ENCODE measurements at regions not wholly inside any gene's neighbourhood (a gene's known extent, or its start where the extent isn't known, plus 50 kb on each side); places are given as distances from the start of the nearest gene placed in this dataset.
"Not testable (repeated sequence)": the region's sequence is repeated elsewhere in the genome, so short reads cannot be mapped to it uniquely, and the experiment has no call there.

DNA sequence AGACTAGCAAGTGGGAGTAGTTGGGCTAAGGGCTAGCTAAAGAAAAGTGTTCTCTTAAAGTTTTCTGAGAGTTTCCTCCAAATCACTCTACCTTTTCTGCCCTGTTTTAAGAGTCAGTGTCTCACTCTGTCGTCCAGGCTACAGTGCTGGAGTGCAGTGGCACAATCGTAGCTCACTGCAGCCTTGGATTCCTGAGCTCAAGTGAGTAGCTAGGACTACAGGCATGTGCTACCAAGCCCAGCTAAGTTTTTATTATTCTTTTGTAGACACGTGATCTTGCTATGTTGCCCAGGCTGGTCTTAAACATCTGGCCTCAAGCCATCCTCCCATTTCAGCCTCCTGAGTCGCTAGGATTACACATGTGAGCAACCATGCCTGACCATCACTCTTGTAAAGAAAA, 378.9 kb downstream of the CAAP1 start:
- TF ChIP-seq, protein P1, sequence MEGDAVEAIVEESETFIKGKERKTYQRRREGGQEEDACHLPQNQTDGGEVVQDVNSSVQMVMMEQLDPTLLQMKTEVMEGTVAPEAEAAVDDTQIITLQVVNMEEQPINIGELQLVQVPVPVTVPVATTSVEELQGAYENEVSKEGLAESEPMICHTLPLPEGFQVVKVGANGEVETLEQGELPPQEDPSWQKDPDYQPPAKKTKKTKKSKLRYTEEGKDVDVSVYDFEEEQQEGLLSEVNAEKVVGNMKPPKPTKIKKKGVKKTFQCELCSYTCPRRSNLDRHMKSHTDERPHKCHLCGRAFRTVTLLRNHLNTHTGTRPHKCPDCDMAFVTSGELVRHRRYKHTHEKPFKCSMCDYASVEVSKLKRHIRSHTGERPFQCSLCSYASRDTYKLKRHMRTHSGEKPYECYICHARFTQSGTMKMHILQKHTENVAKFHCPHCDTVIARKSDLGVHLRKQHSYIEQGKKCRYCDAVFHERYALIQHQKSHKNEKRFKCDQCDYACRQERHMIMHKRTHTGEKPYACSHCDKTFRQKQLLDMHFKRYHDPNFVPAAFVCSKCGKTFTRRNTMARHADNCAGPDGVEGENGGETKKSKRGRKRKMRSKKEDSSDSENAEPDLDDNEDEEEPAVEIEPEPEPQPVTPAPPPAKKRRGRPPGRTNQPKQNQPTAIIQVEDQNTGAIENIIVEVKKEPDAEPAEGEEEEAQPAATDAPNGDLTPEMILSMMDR (IDR thresholded peaks at IDR 0.05; ENCODE audit: control insufficient read depth, insufficient read depth, low read depth, low read length, missing control alignments), result no peak

DNA sequence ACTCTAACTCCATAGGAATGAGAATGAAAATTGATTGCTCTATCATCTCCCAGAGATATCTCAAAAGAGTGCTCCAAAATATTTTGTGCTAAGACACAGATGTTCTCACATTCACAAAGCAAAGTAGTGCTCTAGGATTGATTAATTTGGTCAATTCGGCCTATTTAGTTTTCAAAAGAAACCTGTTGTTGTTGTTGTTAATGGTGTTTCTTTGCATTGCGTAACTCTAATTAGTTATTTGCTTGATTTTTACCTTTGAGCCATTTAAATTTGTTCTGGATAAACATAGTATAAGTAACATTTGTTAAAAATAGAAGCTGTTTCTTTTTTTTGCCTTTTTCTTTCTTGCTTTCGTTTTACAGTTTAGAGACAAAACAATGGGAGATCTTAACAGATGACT, 382.5 kb downstream of the CAAP1 start:
- no peak for DNase-seq (ENCODE audit: low read depth)
- H3K4me3 ChIP-seq (ENCODE audit: control insufficient read depth, low read depth, low read length), result no peak overlapping the region
- TF ChIP-seq, protein P1 (IDR thresholded peaks at IDR 0.05; ENCODE audit: control insufficient read depth, insufficient read depth, low read depth, low read length, missing control alignments), result no peak

More for the DNA sequence above, 378.9 kb downstream of the CAAP1 start:
- no peak for DNase-seq (ENCODE audit: low read depth)
- no peak overlapping the region for H3K4me3 ChIP-seq (ENCODE audit: control insufficient read depth, low read depth, low read length)

DNA sequence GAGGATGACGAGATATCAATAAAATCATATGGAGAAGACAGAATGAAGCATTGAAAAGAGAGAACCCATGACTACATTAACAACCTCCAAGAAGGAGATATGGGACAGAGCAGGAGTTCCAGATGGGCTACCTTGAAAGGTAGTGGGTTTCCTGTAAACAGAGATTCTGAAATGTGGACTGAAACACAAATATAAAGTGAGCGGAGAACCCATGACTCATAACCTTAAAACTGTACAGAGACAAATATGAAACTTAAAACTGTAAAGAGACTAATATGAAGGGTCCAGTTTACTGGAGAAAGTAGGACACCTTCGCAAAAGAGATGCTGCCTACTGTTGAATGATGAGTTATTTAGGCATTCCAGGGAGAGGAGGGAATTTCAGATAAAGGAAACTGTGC, 383.7 kb downstream of the CAAP1 start:
- DNase-seq (ENCODE audit: low read depth), result no peak
- H3K4me3 ChIP-seq (ENCODE audit: control insufficient read depth, low read depth, low read length), result no peak overlapping the region
- TF ChIP-seq, protein P1 (IDR thresholded peaks at IDR 0.05; ENCODE audit: control insufficient read depth, insufficient read depth, low read depth, low read length, missing control alignments), result no peak

- TF ChIP-seq, protein P1 (IDR thresholded peaks at IDR 0.05; ENCODE audit: control insufficient read depth, insufficient read depth, low read depth, low read length, missing control alignments), result no peak
- no peak for DNase-seq (ENCODE audit: low read depth)
- no peak overlapping the region for H3K4me3 ChIP-seq (ENCODE audit: control insufficient read depth, low read depth, low read length)
Observed at GRCh38 chr9:26504057-26504456, 388.5 kb downstream of the CAAP1 start.

DNA sequence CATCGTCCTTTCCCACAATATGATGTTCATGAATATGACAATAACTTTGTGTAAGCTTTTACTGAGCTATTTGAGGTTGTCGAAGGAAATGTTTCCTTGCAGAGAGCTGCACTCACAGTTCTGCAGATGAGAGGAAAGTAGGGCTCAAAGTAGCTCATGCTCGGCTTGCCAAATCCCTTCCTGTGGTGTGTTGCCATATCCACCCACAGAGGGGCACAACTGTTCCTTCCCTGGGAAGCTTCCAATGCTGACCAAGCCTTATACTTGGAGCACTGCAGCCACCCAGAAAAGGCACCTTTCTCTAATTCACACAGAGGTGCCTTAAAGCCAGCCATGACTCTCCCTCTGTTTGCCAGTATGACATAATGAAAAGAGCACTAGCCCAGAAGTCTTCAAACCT, 390.3 kb downstream of the CAAP1 start:
- DNase-seq (ENCODE audit: low read depth), result no peak
- H3K4me3 ChIP-seq (ENCODE audit: control insufficient read depth, low read depth, low read length), result no peak overlapping the region
- TF ChIP-seq, protein P1 (IDR thresholded peaks at IDR 0.05; ENCODE audit: control insufficient read depth, insufficient read depth, low read depth, low read length, missing control alignments), result no peak

DNA sequence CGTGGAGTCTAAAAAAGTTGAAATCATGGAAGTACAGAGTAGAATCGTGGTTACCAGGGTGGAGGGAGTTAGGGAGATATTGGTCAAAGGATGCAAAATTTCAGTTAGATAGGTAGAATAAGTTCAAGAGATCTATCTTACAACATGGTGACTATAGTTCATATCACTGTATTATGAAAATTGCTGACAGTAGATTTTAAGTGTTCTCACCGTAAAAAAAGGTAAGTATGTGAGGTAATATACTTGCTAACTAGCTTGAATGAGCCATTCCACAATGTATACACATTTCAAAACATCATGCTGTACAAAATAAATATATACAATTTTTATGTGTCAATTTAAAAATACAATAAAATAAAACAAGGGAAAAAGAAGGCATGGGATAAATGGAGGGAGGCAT, 392.1 kb downstream of the CAAP1 start:
- no peak for DNase-seq (ENCODE audit: low read depth)
- TF ChIP-seq, protein P1 (IDR thresholded peaks at IDR 0.05; ENCODE audit: control insufficient read depth, insufficient read depth, low read depth, low read length, missing control alignments), result no peak
- H3K4me3 ChIP-seq (ENCODE audit: control insufficient read depth, low read depth, low read length), result no peak overlapping the region

- DNase-seq (ENCODE audit: low read depth); H3K4me3 ChIP-seq (ENCODE audit: control insufficient read depth, low read depth, low read length): not testable (repeated sequence)
Observed at GRCh38 chr9:26492608-26493521, 399.7 kb downstream of the CAAP1 start.

GRCh38 chr9:26491922-26492607, 400.5 kb downstream of the CAAP1 start:
- DNase-seq (ENCODE audit: low read depth); H3K4me3 ChIP-seq (ENCODE audit: control insufficient read depth, low read depth, low read length): not testable (repeated sequence)

All from AG09309 (cell line).